Neural progenitor cell (in vitro differentiated cells): ENCODE measurements at regions not wholly inside any gene's neighbourhood (a gene's known extent, or its start where the extent isn't known, plus 50 kb on each side); places are given as distances from the start of the nearest gene placed in this dataset.

Experiments used
- EZH2 ChIP-seq: fragments of 200-600 bp; sonication (generic); IDR thresholded peaks from 2 replicates; pipeline ENCODE4 v1.6.1; 2017; ENCODE audit warnings: antibody characterized with exemption, mild to moderate bottlenecking, moderate library complexity
- TF ChIP-seq, protein P1 (sequence below): fragments of 200-600 bp; sonication (generic); IDR thresholded peaks from 2 replicates; pipeline ENCODE4 v1.5.1; 2017; ENCODE audit warnings: antibody characterized with exemption, mild to moderate bottlenecking

DNA sequence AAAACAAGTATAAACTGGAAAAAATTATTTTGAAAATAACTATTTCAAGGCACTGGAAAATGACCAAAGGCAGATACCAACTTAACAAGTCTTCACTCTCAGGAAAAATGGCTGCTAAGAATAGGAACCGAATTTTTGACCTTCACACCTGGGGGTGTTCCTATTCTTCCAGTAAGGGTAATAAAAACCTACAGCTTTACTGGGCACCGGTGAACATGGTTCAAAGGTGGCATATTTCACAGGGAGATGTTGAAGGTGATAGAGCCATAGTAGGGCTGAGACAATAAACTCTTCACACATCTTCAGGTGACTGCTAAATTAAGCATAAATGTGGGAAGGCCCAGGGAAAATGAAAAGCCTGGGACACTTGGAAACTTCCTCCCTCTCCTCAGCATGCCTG, 65.4 kb upstream of the IFFO2 start:
- no peak for TF ChIP-seq EZH2
- TF ChIP-seq, protein P1, sequence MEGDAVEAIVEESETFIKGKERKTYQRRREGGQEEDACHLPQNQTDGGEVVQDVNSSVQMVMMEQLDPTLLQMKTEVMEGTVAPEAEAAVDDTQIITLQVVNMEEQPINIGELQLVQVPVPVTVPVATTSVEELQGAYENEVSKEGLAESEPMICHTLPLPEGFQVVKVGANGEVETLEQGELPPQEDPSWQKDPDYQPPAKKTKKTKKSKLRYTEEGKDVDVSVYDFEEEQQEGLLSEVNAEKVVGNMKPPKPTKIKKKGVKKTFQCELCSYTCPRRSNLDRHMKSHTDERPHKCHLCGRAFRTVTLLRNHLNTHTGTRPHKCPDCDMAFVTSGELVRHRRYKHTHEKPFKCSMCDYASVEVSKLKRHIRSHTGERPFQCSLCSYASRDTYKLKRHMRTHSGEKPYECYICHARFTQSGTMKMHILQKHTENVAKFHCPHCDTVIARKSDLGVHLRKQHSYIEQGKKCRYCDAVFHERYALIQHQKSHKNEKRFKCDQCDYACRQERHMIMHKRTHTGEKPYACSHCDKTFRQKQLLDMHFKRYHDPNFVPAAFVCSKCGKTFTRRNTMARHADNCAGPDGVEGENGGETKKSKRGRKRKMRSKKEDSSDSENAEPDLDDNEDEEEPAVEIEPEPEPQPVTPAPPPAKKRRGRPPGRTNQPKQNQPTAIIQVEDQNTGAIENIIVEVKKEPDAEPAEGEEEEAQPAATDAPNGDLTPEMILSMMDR = no peak
